K562 (cell line): ENCODE measurements at regions not wholly inside any gene's neighbourhood (a gene's known extent, or its start where the extent isn't known, plus 50 kb on each side); places are given as distances from the start of the nearest gene placed in this dataset.

Source experiments
- ATF3 ChIP-seq, 2 experiments: fragments of 450-650 bp in 1 of 2; sonication (generic) in 1 of 2; formaldehyde crosslinking in 1 of 2; IDR thresholded peaks in 1 of 2; conservative IDR thresholded peaks in 1 of 2; 2 replicates each; pipeline versions ENCODE4 v1.6.1 to v1.8.1; 2016 to 2023; ENCODE audit warnings: mild to moderate bottlenecking in 2 of 2, moderate library complexity in 2 of 2, inconsistent platforms in 1 of 2, missing genetic modification reagents in 1 of 2
- EWSR1 ChIP-seq: fragments of 450-650 bp; IDR thresholded peaks from 2 replicates; pipeline ENCODE4 v1.6.1; 2018; ENCODE audit warnings: borderline replicate concordance, mild to moderate bottlenecking, low read depth, moderate library complexity; ENCODE audit not compliant: partially characterized antibody
- HMGN3 ChIP-seq: IDR thresholded peaks from 2 replicates; pipeline ENCODE4 v1.6.1; 2011; ENCODE audit warnings: borderline replicate concordance, low read depth, mild to moderate bottlenecking, mixed read lengths, low read length; ENCODE audit not compliant: insufficient read length; ENCODE audit errors: extremely low read depth
- HNRNPUL1 ChIP-seq: fragments of 200-400 bp; formaldehyde crosslinking; IDR thresholded peaks from 2 replicates; pipeline ENCODE4 v1.6.1; 2017; ENCODE audit warnings: low read length
- MAFK ChIP-seq: IDR thresholded peaks from 2 replicates; pipeline ENCODE4 v1.6.1; 2011; ENCODE audit warnings: low read length, improper control_type of control experiment
- MYBL2 ChIP-seq, 2 experiments: fragments of 450-650 bp in 1 of 2; sonication (generic) in 1 of 2; formaldehyde crosslinking in 1 of 2; IDR thresholded peaks; 2 replicates each; pipeline versions ENCODE4 v1.6.1 to v1.8.1; 2017 to 2022; ENCODE audit warnings: borderline replicate concordance in 1 of 2, inconsistent platforms in 1 of 2, low read depth in 1 of 2, mild to moderate bottlenecking in 1 of 2, missing genetic modification reagents in 1 of 2, moderate library complexity in 1 of 2
- NR2C1 ChIP-seq, 2 experiments: fragments of 450-650 bp; IDR thresholded peaks; 2 replicates each; pipeline ENCODE4 v1.6.1; 2017; ENCODE audit warnings: mild to moderate bottlenecking in 2 of 2, antibody characterized with exemption in 1 of 2, inconsistent platforms in 1 of 2, missing compliant biosample characterization in 1 of 2, missing genetic modification characterization in 1 of 2
- PHF8 ChIP-seq: fragments of 200-600 bp; sonication (generic); IDR thresholded peaks from 2 replicates; pipeline ENCODE4 v1.6.1; 2012; ENCODE audit warnings: mixed run types, mild to moderate bottlenecking, inconsistent platforms, low read length, moderate library complexity, borderline replicate concordance
- PURB ChIP-seq: sonication (generic); formaldehyde crosslinking; IDR thresholded peaks from 2 replicates; pipeline ENCODE4 v1.9.0; 2021; ENCODE audit warnings: low read depth, mild to moderate bottlenecking, missing genetic modification reagents
- SLC30A9 ChIP-seq: fragments of 250-450 bp; sonication (Bioruptor Pico); IDR thresholded peaks from 2 replicates; pipeline ENCODE4 v1.8.0; 2022; ENCODE audit warnings: mild to moderate bottlenecking, moderate library complexity
- SRF ChIP-seq, 2 experiments: fragments of 250-450, 450-650 bp in 1 of 2; sonication (Bioruptor Pico) in 1 of 2; sonication (generic) in 1 of 2; formaldehyde crosslinking; IDR thresholded peaks; 2 replicates each; pipeline versions ENCODE4 v1.5.0 to v1.5.1; 2020 to 2022; ENCODE audit warnings: mild to moderate bottlenecking in 1 of 2, missing genetic modification reagents in 1 of 2
- ZBTB17 ChIP-seq: fragments of 450-650 bp; formaldehyde crosslinking; IDR thresholded peaks from 2 replicates; pipeline ENCODE4 v1.4.0; 2020; ENCODE audit warnings: mild to moderate bottlenecking
- ZNF644 ChIP-seq: fragments of 200-800 bp; sonication (Bioruptor generic); IDR thresholded peaks from 2 replicates; pipeline ENCODE4 v1.6.1; 2016; ENCODE audit warnings: low read depth, missing genetic modification characterization, missing compliant biosample characterization
- TF ChIP-seq, protein P1 (sequence below), 2 experiments: fragments of 450-650 bp; IDR thresholded peaks; 2 replicates each; pipeline ENCODE4 v1.6.1; 2018; ENCODE audit warnings: mild to moderate bottlenecking in 2 of 2, low read depth in 1 of 2; ENCODE audit not compliant: partially characterized antibody in 2 of 2
- TF ChIP-seq, protein P2 (sequence below): IDR thresholded peaks from 2 replicates; pipeline ENCODE4 v1.6.1; 2016; ENCODE audit warnings: missing genetic modification characterization, missing compliant biosample characterization

DNA sequence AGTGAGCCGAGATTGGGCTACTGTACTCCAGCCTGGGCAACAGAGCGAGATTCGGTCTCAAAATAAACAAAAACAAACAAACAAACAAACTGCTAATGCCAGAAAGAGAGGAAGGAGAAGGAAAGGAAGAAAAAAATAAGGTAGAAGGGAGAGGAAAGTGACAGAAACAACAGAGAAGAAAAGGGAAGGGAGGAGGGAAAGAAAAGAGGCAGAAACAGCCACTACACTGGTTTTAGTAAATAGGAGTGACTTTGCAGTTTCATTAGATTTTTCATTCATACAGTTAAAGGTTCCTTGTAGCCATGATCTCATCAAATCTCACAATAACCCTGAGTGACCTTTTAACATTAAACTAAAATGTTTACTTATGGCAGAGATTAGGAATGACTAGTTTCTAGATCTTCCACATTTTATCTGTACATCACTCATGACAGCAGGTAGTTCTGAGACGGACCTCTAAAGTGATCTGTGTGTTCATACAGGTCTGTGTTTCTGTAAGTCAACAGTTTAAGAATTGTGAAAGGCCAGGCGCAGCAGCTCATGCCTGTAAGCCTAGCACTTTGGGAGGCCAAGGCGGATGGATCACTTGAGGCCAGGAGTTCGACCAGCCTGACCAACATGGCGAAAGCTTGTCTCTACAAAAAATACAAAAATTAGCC, 191.3 kb upstream of the KLF14 start (continued):
- TF ChIP-seq SRF (CRISPR knock-in tag; IDR thresholded peaks at IDR 0.05) (no peak), MAFK (peak; percentile 54), NR2C1 (IDR thresholded peaks at IDR 0.05) (0 out of 2 replicates have a peak, but pooled peaks have one; percentile 22), NR2C1 (tag; IDR thresholded peaks at IDR 0.05) (no peak), ATF3 (IDR thresholded peaks at IDR 0.05) (peak; percentile 68), ATF3 (CRISPR knock-in tag; conservative IDR thresholded peaks at IDR 0.05) (no peak), PURB (CRISPR knock-in tag) (no peak), ZNF644 (tag) (no peak), HMGN3 (peak; percentile 9), PHF8 (no peak), EWSR1 (no peak), ZBTB17 (no peak), MYBL2 (IDR thresholded peaks at IDR 0.05; ENCODE audit: low read depth) (no peak), MYBL2 (CRISPR knock-in tag; IDR thresholded peaks at IDR 0.05; ENCODE audit: borderline replicate concordance) (no peak), HNRNPUL1 (no peak), SLC30A9 (CRISPR knock-in tag) (no peak)
- TF ChIP-seq, protein P1, sequence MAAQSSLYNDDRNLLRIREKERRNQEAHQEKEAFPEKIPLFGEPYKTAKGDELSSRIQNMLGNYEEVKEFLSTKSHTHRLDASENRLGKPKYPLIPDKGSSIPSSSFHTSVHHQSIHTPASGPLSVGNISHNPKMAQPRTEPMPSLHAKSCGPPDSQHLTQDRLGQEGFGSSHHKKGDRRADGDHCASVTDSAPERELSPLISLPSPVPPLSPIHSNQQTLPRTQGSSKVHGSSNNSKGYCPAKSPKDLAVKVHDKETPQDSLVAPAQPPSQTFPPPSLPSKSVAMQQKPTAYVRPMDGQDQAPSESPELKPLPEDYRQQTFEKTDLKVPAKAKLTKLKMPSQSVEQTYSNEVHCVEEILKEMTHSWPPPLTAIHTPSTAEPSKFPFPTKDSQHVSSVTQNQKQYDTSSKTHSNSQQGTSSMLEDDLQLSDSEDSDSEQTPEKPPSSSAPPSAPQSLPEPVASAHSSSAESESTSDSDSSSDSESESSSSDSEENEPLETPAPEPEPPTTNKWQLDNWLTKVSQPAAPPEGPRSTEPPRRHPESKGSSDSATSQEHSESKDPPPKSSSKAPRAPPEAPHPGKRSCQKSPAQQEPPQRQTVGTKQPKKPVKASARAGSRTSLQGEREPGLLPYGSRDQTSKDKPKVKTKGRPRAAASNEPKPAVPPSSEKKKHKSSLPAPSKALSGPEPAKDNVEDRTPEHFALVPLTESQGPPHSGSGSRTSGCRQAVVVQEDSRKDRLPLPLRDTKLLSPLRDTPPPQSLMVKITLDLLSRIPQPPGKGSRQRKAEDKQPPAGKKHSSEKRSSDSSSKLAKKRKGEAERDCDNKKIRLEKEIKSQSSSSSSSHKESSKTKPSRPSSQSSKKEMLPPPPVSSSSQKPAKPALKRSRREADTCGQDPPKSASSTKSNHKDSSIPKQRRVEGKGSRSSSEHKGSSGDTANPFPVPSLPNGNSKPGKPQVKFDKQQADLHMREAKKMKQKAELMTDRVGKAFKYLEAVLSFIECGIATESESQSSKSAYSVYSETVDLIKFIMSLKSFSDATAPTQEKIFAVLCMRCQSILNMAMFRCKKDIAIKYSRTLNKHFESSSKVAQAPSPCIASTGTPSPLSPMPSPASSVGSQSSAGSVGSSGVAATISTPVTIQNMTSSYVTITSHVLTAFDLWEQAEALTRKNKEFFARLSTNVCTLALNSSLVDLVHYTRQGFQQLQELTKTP (IDR thresholded peaks at IDR 0.05; ENCODE audit: low read depth in 1 of 2, partially characterized antibody in 2 of 2), result peak in 1 of 2 experiments; percentile 34
- TF ChIP-seq, protein P2, sequence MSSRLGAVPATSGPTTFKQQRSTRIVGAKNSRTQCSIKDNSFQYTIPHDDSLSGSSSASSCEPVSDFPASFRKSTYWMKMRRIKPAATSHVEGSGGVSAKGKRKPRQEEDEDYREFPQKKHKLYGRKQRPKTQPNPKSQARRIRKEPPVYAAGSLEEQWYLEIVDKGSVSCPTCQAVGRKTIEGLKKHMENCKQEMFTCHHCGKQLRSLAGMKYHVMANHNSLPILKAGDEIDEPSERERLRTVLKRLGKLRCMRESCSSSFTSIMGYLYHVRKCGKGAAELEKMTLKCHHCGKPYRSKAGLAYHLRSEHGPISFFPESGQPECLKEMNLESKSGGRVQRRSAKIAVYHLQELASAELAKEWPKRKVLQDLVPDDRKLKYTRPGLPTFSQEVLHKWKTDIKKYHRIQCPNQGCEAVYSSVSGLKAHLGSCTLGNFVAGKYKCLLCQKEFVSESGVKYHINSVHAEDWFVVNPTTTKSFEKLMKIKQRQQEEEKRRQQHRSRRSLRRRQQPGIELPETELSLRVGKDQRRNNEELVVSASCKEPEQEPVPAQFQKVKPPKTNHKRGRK (tag), result peak; percentile 51; the same call in 1 of the 2 replicates
